ENCODE measurements at regions not wholly inside any gene's neighbourhood (a gene's known extent, or its start where the extent isn't known, plus 50 kb on each side); places are given as distances from the start of the nearest gene placed in this dataset.

DNA sequence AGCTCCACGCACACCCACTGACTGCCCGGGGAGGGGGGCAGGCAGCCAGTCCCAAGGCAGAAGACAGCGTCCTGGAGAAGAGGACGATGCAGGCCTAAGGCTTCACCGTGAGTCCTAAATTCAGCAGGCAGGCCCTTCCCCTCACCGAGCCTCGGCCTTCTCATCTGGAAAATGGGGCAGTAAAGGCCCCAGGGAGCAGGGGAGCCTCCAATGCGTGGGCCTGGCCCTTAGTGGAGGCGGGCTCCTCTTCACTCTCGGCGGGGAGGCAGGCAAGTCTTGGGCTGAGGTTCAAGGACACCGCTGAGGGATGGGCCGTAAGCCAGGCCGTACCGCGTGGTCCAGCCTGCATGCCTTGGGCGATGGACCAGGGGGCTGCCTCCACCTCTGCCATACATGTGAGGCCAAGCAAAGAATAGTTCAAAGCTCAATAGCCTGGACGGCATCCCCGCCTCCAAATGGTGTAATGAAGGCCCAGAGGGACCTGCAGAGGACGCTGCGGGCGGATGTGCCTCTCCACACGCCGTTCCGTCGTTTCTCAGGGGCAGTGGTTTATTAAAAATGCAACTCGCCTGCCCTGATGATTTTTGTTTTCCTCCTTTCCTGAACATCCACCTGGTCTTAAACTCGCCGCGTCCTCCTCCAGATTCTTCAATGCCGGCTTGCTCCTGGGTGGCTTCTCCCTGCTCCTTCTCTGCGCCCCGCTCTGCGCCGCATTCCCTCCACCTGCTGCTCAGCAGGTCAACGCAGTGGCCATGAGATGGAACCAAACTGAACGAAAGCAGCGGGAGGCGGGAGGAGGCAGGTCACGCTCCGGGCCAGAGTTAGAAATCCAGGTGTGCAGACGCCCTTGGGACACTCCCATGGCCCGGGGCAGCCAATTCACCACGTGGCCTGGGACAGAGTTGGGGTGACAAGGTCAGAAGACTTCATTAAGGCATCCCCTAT is 627.8 kb downstream of the TBC1D22A start:
- DNase-seq (ENCODE audit: low spot score) = no peak

GRCh38 chr22:47389201-47389600 is 626.8 kb downstream of the TBC1D22A start:
- DNase-seq (ENCODE audit: low spot score) = no peak

GRCh38 chr22:47388778-47389177 is 626.3 kb downstream of the TBC1D22A start:
- no peak for DNase-seq (ENCODE audit: low spot score)

DNA sequence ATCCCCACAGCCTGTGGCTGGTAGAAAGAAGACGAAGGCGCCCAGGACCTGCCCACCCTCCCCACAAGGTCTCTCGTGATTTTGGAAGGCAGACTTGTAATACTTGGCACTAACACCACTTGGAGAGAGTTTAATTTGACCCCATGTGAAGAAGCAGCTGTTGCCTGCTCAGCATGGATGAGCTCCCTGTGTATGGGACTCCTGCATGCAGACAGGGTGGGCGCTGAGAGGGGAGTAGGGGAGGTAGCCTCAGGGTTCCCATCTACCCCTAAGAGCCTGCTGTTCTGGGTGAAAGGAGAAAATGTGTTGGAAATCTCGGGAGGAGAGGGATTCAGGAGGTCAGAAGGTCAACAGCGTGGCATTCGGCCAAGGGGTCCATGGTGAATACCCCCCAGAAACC is 625.9 kb downstream of the TBC1D22A start:
- DNase-seq (ENCODE audit: low spot score) = no peak

DNA sequence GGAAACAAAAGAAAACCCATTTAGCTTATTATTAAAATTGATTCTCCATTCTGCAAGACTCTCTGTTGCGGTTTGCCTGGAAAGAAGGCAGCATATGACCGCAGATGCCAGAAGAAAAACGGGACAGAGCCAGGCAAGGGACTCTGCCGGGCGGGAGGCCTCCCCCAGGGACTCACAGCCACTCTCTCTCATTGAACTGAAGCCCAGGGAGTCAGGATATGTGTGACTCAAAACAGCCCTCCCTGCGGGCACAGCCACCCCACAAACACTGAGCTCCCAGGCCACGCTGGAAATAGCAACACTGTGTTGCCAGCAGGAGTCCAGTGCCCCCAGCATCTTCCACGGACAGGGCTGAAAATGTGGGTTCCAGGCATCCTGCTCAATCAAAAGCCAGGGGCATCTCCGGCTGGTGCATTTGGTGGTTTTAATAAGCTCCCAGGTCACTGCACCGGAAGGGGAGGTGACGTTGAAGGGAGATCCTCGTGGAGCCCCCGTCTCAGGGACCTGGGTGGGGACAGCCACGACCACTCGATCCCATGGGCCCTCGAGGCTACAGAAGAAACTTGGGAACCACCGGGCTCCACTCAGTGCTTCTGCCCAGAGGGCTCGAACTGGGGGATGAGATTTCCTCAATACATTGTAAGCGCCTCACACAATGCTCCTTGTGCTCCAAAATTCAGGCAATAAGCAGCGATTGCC is 624.5 kb downstream of the TBC1D22A start:
- no peak for DNase-seq (ENCODE audit: low spot score)

DNA sequence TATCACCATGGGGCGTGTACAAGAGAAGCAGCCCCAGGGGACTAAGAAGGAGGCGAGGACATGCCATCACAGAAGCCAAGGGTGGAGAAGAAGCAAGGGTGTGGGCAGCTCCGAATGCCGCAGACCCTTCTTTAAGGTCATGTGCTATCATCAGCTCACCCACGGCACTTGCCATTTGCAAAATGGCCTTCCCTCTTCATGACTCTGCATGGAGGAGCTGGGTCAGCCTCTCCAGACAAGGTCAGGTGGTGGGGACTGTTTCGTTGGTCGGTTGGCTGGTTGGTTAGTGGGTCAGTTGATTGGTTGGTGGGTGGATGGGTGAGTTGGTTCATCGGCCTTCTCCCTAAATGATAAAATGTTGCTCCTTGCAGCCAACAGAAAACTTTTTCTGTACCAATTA is 622.5 kb downstream of the TBC1D22A start:
- no peak for DNase-seq (ENCODE audit: low spot score)

- no peak for DNase-seq (ENCODE audit: low spot score)
Observed at GRCh38 chr22:47382164-47382890, 619.9 kb downstream of the TBC1D22A start.

DNA sequence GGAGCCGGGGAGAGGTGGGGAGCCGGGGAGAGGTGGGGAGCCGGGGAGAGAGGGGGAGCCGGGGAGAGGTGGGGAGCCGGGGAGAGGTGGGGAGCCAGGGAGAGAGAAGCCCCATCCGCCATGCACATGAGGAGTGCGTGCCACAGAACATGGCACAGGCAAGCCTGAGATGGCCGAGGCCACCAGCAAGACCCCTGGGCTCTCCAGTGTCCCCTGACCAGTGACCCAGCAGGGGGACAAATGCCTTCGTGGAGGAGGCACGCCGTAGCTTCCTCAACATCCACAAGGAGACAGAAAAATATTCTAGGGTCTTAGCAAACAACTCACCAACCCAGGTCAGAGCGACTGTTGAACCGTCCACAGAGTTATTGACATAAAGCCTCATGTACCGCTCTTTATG is 618.8 kb downstream of the TBC1D22A start:
- DNase-seq (ENCODE audit: low spot score) = no peak

GRCh38 chr22:47380692-47381091 is 618.2 kb downstream of the TBC1D22A start:
- no peak for DNase-seq (ENCODE audit: low spot score)

GRCh38 chr22:47379037-47379436 is 616.6 kb downstream of the TBC1D22A start:
- DNase-seq (ENCODE audit: low spot score) = no peak

DNA sequence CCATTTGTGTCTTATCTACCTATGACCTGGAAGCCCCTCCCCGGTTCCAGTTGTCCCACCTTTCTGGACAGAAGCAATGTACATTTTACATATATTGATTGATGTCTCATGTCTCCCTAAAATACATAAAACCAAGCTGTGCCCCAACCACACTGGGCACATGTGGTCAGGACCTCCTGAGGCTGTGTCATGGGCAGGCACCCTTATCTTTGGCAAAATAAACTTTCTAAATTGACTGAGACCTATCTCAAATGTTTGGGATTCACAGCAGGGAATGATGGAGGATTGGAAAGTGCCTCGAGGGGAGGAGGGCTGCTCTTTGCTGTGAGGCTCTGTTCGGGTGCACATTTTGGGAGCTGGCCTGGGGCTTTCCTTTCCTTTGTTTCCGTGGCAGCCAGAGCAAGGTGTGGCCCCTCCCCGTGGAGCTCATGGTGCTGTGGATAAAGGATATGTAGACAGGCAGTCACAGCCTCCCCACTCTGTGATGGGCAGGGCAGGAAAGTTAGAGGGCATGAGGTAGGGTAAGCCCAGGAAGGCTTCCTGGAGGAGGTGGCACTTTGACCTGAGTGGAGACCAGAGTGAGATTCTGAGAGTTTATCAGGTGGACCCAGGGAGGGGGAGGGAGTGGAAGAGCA is 615.6 kb downstream of the TBC1D22A start:
- DNase-seq (ENCODE audit: low spot score) = no peak

GRCh38 chr22:47376901-47377505 is 614.6 kb downstream of the TBC1D22A start:
- DNase-seq (ENCODE audit: low spot score) = no peak

GRCh38 chr22:47376322-47376700 is 613.9 kb downstream of the TBC1D22A start:
- no peak for DNase-seq (ENCODE audit: low spot score)

DNA sequence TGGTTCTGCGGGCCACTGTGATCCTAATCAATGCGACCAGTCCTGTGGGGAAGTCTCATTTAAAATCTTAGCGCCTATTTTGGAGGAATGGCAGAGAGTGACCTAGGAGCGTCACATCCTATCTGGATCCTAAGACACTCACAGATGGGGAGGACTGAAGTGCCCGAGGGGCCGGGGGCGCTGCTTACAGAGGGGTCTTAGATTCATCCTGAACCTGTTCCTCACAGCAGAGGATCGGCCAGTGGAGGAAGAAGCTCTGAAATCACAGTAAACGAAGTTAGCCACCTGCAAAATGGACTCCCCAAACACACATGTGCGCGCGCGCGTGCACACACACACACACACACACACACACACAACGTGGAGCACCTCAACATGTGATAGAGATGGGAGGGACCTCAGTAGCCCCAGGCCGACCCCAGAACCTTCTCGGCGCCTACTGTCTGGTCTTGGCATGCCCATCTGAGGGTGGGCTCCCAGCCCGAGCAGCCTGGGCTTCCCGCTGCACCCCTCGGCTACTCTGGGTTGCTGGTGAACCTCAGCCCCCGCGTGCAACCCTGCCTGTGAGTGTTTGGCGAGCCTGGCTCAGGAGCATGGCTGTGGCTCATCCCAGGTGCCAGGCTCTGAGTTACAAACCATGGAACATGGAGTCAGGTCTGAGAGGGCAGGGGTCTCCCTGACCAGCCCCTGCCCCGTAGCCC is 613.3 kb downstream of the TBC1D22A start:
- no peak for DNase-seq (ENCODE audit: low spot score)

DNA sequence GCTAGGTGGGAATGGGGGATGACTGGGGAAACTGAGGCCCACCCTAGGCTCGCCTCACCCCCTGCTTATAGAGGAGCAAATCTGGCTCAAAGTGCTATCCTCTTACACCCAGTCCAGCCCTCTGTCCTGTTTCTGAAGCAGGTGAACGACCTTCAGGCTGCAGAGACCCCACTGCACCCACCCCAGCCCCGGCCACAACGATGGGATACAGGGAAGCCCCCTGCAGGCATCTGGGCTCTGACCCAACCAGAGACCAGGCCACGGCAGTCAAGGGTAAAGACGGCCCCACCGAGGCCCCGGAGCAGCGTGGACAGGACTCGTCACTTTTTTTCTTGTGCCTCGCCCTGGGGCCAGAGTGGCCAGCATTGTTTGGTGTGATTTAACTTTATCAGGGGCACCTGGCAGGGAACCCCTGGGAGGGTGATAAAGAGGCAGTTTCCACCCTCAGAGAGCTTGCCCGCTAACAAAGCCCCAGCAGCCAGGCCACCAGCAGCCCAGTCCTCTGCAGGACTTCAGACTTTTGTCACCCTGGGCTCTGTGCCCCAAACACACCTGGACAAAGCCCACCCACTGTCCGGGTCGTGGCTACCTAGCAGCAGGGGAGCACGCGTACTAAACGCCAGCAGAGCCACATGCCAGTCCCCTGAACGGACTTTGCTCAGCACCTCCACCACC is 612.6 kb downstream of the TBC1D22A start:
- DNase-seq (ENCODE audit: low spot score) = no peak

- DNase-seq (ENCODE audit: low spot score) = no peak
Observed at GRCh38 chr22:47374273-47374771, 611.9 kb downstream of the TBC1D22A start.

DNA sequence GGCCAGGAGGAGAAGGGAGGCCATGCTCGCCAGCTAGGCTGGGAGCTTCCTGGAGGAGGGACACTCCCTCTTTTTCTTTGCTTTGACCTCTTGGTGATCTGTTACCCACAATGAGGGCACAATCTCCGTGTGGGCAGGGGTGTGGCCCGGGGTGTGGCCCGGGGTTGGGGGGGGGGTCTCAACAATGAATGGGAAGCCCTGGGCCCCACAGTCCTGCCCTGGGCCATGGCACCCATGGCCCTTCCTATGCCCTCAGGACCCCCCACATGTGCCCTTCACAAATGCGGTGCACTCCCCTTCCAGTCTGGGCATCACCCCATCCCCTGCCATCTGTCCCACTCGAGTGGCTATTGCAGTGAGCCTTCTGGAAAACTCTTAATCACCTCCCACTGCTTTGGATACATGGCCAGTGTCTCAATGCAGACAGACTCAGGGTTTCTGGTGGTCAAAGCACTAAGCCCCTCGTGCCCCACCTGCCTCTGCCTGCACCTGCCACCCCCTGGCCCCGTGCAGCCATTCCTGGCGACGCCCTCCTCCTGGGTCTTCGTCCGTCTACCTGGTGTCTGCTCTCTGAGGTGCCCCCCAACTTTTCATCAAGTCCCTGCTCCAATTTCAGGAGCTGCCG is 611.3 kb downstream of the TBC1D22A start:
- DNase-seq (ENCODE audit: low spot score) = no peak

GRCh38 chr22:47372596-47373385 is 610.3 kb downstream of the TBC1D22A start:
- no peak for DNase-seq (ENCODE audit: low spot score)

GRCh38 chr22:47372111-47372581 is 609.7 kb downstream of the TBC1D22A start:
- DNase-seq (ENCODE audit: low spot score) = no peak
